HepG2 (cell line): ENCODE measurements at regions not wholly inside any gene's neighbourhood (a gene's known extent, or its start where the extent isn't known, plus 50 kb on each side); places are given as distances from the start of the nearest gene placed in this dataset.

Source experiments
- ATAC-seq: fragments of 200-7000 bp; cut with Tn5 transposase; 3 replicates; pipeline ENCODE4 v1.9.1; 2020; ENCODE audit warnings: mild to moderate bottlenecking, moderate library complexity
- BruUV-seq: library from RNA; stranded (reverse); fragments of 400-500 nt; replicated peaks from 2 replicates; lab custom pipeline; 2021; lab: Mats Ljungman, UMichigan
- CTCF ChIA-PET: fragments of 300-600 bp; formaldehyde crosslinking; extraction: SDS; loops from one replicate; lab custom pipeline; 2021; ENCODE audit warnings: low total read pairs, inconsistent platforms, low intra/inter-chr PET ratio; lab: Yijun Ruan, JAX
- POLR2A ChIA-PET: fragments of 350-600 bp; sonication (Branson Sonifier 250); formaldehyde crosslinking; loops from one replicate; lab custom pipeline; 2020; ENCODE audit warnings: antibody characterized with exemption, inconsistent platforms; lab: Yijun Ruan, JAX
- DNase-seq: peaks from one replicate; pipeline ENCODE4 v3.0.0-alpha.2; 2015; ENCODE audit warnings: low spot score
- FAIRE-seq: peaks from 3 replicates; lab custom pipeline; 2011; peaks lifted over from hg19 to GRCh38; lab: Jason Lieb, UNC
- H2AFZ ChIP-seq: one replicate; pipeline ENCODE4 v1.6.1; 2011; ENCODE audit warnings: low read length, inconsistent platforms
- H3K27ac ChIP-seq: fragments of 300-600 bp; 3 replicates; pipeline ENCODE4 v1.8.0; 2011; ENCODE audit warnings: mixed run types, mild to moderate bottlenecking, mixed read lengths, low read length, inconsistent platforms; ENCODE audit not compliant: insufficient read depth; ENCODE audit errors: extremely low read length
- H3K27me3 ChIP-seq, 2 experiments: fragments of 200-600 bp in 1 of 2; 2 replicates in 1 of 2; 3 replicates in 1 of 2; pipeline versions ENCODE4 v1.6.0 to v1.8.0; 2011; ENCODE audit warnings: low read length in 2 of 2, mild to moderate bottlenecking in 2 of 2, moderate library complexity in 2 of 2, inconsistent platforms in 1 of 2; ENCODE audit not compliant: insufficient read depth in 2 of 2, control insufficient read depth in 1 of 2
- H3K36me3 ChIP-seq, 2 experiments: fragments of 200-600 bp in 1 of 2; replicated peaks in 1 of 2; 2 replicates in 1 of 2; 3 replicates in 1 of 2; pipeline versions ENCODE4 v1.5.1 to v1.8.0; 2011; ENCODE audit warnings: low read length in 2 of 2, inconsistent platforms in 1 of 2; ENCODE audit not compliant: insufficient read depth in 2 of 2, control insufficient read depth in 1 of 2
- H3K4me1 ChIP-seq: 2 replicates; pipeline ENCODE4 v1.5.1; 2012; ENCODE audit warnings: low read length, inconsistent platforms; ENCODE audit not compliant: insufficient read depth
- H3K4me2 ChIP-seq: 2 replicates; pipeline ENCODE4 v1.6.0; 2011; ENCODE audit warnings: low read depth, low read length, inconsistent platforms
- H3K4me3 ChIP-seq, 3 experiments: fragments of 200-600 bp in 1 of 3; sonication (generic), shearing (Covaris generic) in 1 of 3; replicated peaks in 1 of 3; 2 replicates each; pipeline ENCODE4 v1.5.1; 2011 to 2016; ENCODE audit warnings: low read length in 3 of 3, inconsistent platforms in 2 of 3, low read depth in 2 of 3, mild to moderate bottlenecking in 2 of 3, control low read depth in 1 of 3, mixed read lengths in 1 of 3; ENCODE audit not compliant: insufficient read depth in 1 of 3
- H3K79me2 ChIP-seq: one replicate; pipeline ENCODE4 v1.6.1; 2011; ENCODE audit warnings: low read length, inconsistent platforms; ENCODE audit not compliant: insufficient read depth
- H3K9ac ChIP-seq: 2 replicates; pipeline ENCODE4 v1.6.0; 2011; ENCODE audit warnings: mild to moderate bottlenecking, low read depth, low read length, inconsistent platforms; ENCODE audit not compliant: insufficient read depth
- H3K9me3 ChIP-seq: 2 replicates; pipeline ENCODE4 v1.5.1; 2012; ENCODE audit warnings: mild to moderate bottlenecking, low read length
- H4K20me1 ChIP-seq: 2 replicates; pipeline ENCODE4 v1.6.0; 2011; ENCODE audit warnings: inconsistent platforms, mild to moderate bottlenecking, low read length, moderate library complexity; ENCODE audit not compliant: insufficient read depth
- ARNTL ChIP-seq: sonication (generic); formaldehyde crosslinking; IDR thresholded peaks from 2 replicates; pipeline ENCODE4 v1.4.0; 2020; ENCODE audit warnings: mild to moderate bottlenecking, missing genetic modification reagents
- CHCHD3 ChIP-seq: sonication (generic); formaldehyde crosslinking; IDR thresholded peaks from 2 replicates; pipeline ENCODE4 v1.8.0; 2022; ENCODE audit warnings: mild to moderate bottlenecking, missing genetic modification reagents, moderate library complexity
- EED ChIP-seq: sonication (generic); formaldehyde crosslinking; IDR thresholded peaks from 2 replicates; pipeline ENCODE4 v1.5.0; 2020; ENCODE audit warnings: mild to moderate bottlenecking, missing genetic modification reagents
- ELF4 ChIP-seq: sonication (generic); formaldehyde crosslinking; IDR thresholded peaks from 2 replicates; pipeline ENCODE4 v1.5.0; 2020; ENCODE audit warnings: missing genetic modification reagents, mild to moderate bottlenecking, moderate library complexity, borderline replicate concordance
- HIC2 ChIP-seq: sonication (generic); formaldehyde crosslinking; IDR thresholded peaks from 2 replicates; pipeline ENCODE4 v1.9.0; 2022; ENCODE audit warnings: low read depth, missing genetic modification reagents
- HNRNPLL ChIP-seq: fragments of 200-400 bp; formaldehyde crosslinking; IDR thresholded peaks from 2 replicates; pipeline ENCODE4 v1.6.1; 2017; ENCODE audit warnings: mild to moderate bottlenecking, low read depth, low read length; ENCODE audit not compliant: poor library complexity, severe bottlenecking
- MED8 ChIP-seq: sonication (generic); formaldehyde crosslinking; IDR thresholded peaks from 2 replicates; pipeline ENCODE4 v1.8.1; 2023; ENCODE audit warnings: mild to moderate bottlenecking, missing genetic modification reagents; ENCODE audit not compliant: insufficient replicate concordance
- SPEN ChIP-seq: sonication (generic); formaldehyde crosslinking; IDR thresholded peaks from 2 replicates; pipeline ENCODE4 v1.5.1; 2020; ENCODE audit warnings: low read depth, mild to moderate bottlenecking, missing genetic modification reagents
- TEF ChIP-seq: sonication (generic); formaldehyde crosslinking; IDR thresholded peaks from 2 replicates; pipeline ENCODE4 v1.5.0; 2020; ENCODE audit warnings: missing genetic modification reagents
- ZBTB1 ChIP-seq: sonication (generic); formaldehyde crosslinking; IDR thresholded peaks from 2 replicates; pipeline ENCODE4 v1.4.0; 2020; ENCODE audit warnings: missing genetic modification reagents, borderline replicate concordance
- ZBTB42 ChIP-seq: sonication (generic); formaldehyde crosslinking; IDR thresholded peaks from 2 replicates; pipeline ENCODE4 v1.5.0; 2020; ENCODE audit warnings: mild to moderate bottlenecking, missing genetic modification reagents
- ZBTB8A ChIP-seq: sonication (generic); formaldehyde crosslinking; IDR thresholded peaks from 2 replicates; pipeline ENCODE4 v1.4.0; 2020; ENCODE audit warnings: mild to moderate bottlenecking, low read depth, missing genetic modification reagents, borderline replicate concordance
- ZC3H4 ChIP-seq: sonication (generic); formaldehyde crosslinking; IDR thresholded peaks from 2 replicates; pipeline ENCODE4 v1.4.0; 2020; ENCODE audit warnings: missing genetic modification reagents, borderline replicate concordance
- ZNF562 ChIP-seq: sonication (generic); formaldehyde crosslinking; IDR thresholded peaks from 2 replicates; pipeline ENCODE4 v1.8.0; 2022; ENCODE audit warnings: missing genetic modification reagents, borderline replicate concordance
- ZNF720 ChIP-seq: sonication (generic); formaldehyde crosslinking; IDR thresholded peaks from 2 replicates; pipeline ENCODE4 v1.4.0; 2020; ENCODE audit warnings: missing genetic modification reagents
- ZNF83 ChIP-seq: sonication (generic); formaldehyde crosslinking; IDR thresholded peaks from 2 replicates; pipeline ENCODE4 v1.4.0; 2020; ENCODE audit warnings: missing genetic modification reagents, mild to moderate bottlenecking, borderline replicate concordance
- WGBS: methylation state at CpG from one replicate; pipeline ENCODE4 v1.1.6; 2017; ENCODE audit warnings: low lambda C conversion rate; 5-methylcytosine and 5-hydroxymethylcytosine counted together
- in situ Hi-C: cut with HindIII; loops from 2 replicates; pipeline ENCODE4 v1.10.0; 2017; ENCODE audit warnings: low pct_unique_long_range_greater_than_20kb; ENCODE audit not compliant: extremely low pct_ligation_motif_present
- intact Hi-C: fragments of 100-400 bp; cut with micrococcal nuclease; formaldehyde crosslinking; loops from one replicate; pipeline ENCODE4 v1.10.0; 2022; ENCODE audit not compliant: unreplicated experiment
- TF ChIP-seq, protein P1 (sequence below): sonication (generic); formaldehyde crosslinking; IDR thresholded peaks from 2 replicates; pipeline ENCODE4 v1.8.0; 2022; ENCODE audit warnings: mild to moderate bottlenecking, missing genetic modification reagents

DNA sequence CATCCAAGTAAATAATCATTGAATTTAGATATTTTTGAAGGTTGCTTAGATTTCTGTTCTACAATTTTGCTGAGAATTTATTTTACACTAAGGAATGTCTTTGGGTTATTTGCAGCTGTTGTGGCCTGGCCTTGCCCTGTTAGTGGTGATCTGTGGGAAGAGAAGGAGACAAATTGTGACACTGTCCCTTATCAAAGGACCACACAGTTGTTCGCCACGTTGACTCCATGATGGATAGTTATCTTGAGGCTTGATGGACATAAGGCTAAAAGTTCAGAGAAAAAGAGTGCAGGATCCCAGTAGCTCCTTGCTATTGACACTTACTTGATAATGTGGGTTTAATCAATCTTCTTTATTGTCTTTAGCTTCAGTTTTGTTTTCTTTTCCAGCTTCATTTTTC, 186.6 kb upstream of the MEF2C start:
- ATAC-seq (no peak), FAIRE-seq (no peak), DNase-seq (no peak)
- Histone ChIP-seq H3K27me3 (no peaks in the 10 kb centered on the region), H2AFZ (no peak overlapping the region), H3K9ac (no peak overlapping the region), H3K4me1 (no peaks in the 10 kb centered on the region), H3K4me2 (no peak overlapping the region), H4K20me1 (no peaks in the 10 kb centered on the region), H3K79me2 (no peaks in the 10 kb centered on the region), H3K27ac (no peak overlapping the region), H3K36me3 (no peaks in the 10 kb centered on the region), H3K9me3 (no peaks in the 10 kb centered on the region), H3K4me3 (no peak overlapping the region)
- intact Hi-C loops (no loop called here), in situ Hi-C loops (no loop called here)
- TF ChIP-seq MED8 (no peak), ZC3H4 (CRISPR knock-in tag) (no peak), TEF (no peak)
- TF ChIP-seq, protein P1, sequence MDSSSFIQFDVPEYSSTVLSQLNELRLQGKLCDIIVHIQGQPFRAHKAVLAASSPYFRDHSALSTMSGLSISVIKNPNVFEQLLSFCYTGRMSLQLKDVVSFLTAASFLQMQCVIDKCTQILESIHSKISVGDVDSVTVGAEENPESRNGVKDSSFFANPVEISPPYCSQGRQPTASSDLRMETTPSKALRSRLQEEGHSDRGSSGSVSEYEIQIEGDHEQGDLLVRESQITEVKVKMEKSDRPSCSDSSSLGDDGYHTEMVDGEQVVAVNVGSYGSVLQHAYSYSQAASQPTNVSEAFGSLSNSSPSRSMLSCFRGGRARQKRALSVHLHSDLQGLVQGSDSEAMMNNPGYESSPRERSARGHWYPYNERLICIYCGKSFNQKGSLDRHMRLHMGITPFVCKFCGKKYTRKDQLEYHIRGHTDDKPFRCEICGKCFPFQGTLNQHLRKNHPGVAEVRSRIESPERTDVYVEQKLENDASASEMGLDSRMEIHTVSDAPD (CRISPR knock-in tag) = no peak
- BruUV-seq = no TSS peak
- WGBS = 11% methylated on average over 2 of the region's 2 CpGs
- ChIA-PET POLR2A (no interaction called here), CTCF (no interaction called here)

GRCh38 chr5:89067362-89067761, 184.4 kb upstream of the MEF2C start:
- Histone ChIP-seq H2AFZ (no peak overlapping the region), H3K4me1 (no peaks in the 10 kb centered on the region), H3K4me3 (no peak overlapping the region), H3K27ac (no peak overlapping the region), H4K20me1 (no peaks in the 10 kb centered on the region), H3K9ac (no peak overlapping the region), H3K4me2 (no peak overlapping the region), H3K36me3 (no peaks in the 10 kb centered on the region), H3K79me2 (no peaks in the 10 kb centered on the region), H3K9me3 (no peaks in the 10 kb centered on the region), H3K27me3 (no peaks in the 10 kb centered on the region)
- DNase-seq (no peak), ATAC-seq (no peak), FAIRE-seq (no peak)
- WGBS = 5% methylated on average over 3 of the region's 3 CpGs
- CTCF ChIA-PET = no interaction called here
- BruUV-seq = no TSS peak
- intact Hi-C loops = no loop called here
- POLR2A ChIA-PET = no interaction called here
- in situ Hi-C loops = no loop called here
- TF ChIP-seq EED (CRISPR knock-in tag) (no peak), ZNF720 (CRISPR knock-in tag) (no peak), CHCHD3 (CRISPR knock-in tag) (no peak), SPEN (CRISPR knock-in tag) (no peak), ZBTB8A (no peak), HIC2 (CRISPR knock-in tag) (no peak), ZNF562 (no peak), ARNTL (no peak), ZBTB42 (CRISPR knock-in tag) (no peak), HNRNPLL (no peak), ZNF83 (CRISPR knock-in tag) (no peak), ELF4 (no peak), ZBTB1 (CRISPR knock-in tag) (no peak)
